GM12878 (cell line): ENCODE measurements at regions not wholly inside any gene's neighbourhood (a gene's known extent, or its start where the extent isn't known, plus 50 kb on each side); places are given as distances from the start of the nearest gene placed in this dataset.

Source experiments
- NR2C1 ChIP-seq: fragments of 450-650 bp; IDR thresholded peaks from 2 replicates; pipeline ENCODE4 v1.6.1; 2017; ENCODE audit warnings: antibody characterized with exemption, mild to moderate bottlenecking, moderate library complexity
- POLR2A ChIP-seq: IDR thresholded peaks from 2 replicates; pipeline ENCODE4 v1.6.1; 2011; ENCODE audit warnings: low read depth, mild to moderate bottlenecking, low read length
- SMC3 ChIP-seq: IDR thresholded peaks from 2 replicates; pipeline ENCODE4 v1.6.1; 2011; ENCODE audit warnings: low read length, improper control_type of control experiment, borderline replicate concordance
- SUZ12 ChIP-seq: fragments of 200-600 bp; sonication (generic); IDR thresholded peaks from one replicate; pipeline ENCODE4 v1.6.1; 2018; ENCODE audit warnings: antibody characterized with exemption, mild to moderate bottlenecking; ENCODE audit not compliant: unreplicated experiment
- TF ChIP-seq, protein P1 (sequence below), 3 experiments: IDR thresholded peaks in 2 of 3; conservative IDR thresholded peaks in 1 of 3; 2 replicates each; pipeline ENCODE4 v1.5.1; 2011; ENCODE audit warnings: low read depth in 3 of 3, low read length in 3 of 3, mild to moderate bottlenecking in 3 of 3, control low read depth in 2 of 3, moderate library complexity in 2 of 3, inconsistent platforms in 1 of 3, mixed read lengths in 1 of 3; ENCODE audit not compliant: control insufficient read depth in 2 of 3, insufficient read depth in 1 of 3; ENCODE audit errors: extremely low read depth in 1 of 3
- TF ChIP-seq, protein P2 (sequence below): IDR thresholded peaks from 2 replicates; pipeline ENCODE4 v1.6.1; 2012; ENCODE audit warnings: low read depth, low read length, improper control_type of control experiment
- TF ChIP-seq, protein P3 (sequence below): IDR thresholded peaks from 2 replicates; pipeline ENCODE4 v1.6.1; 2012; ENCODE audit warnings: low read depth, low read length, improper control_type of control experiment

DNA sequence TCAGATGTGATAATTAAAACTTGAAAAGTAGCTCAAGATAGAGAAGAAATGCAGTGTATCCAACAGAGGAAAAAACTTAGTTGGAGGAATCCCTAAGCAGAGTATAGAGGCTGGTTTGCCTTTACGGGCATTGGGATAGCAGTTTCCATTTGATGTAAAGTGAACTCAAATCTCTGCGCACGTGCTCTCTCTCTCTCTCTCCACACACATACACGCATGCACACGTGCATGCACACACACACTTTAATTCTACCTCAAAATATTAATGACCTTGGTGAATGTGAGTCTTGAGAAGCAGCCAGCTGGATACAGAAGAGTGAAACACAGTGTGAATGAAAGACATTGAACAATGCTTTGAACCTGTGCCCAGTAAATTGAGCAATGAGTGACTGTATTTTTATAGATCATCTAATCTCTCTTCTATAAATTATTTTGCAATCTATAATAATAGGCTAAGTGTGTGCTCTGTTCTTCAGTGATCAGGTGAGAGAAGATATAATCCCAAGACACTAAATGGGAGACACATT is 247.7 kb upstream of the FAM83B start:
- TF ChIP-seq, protein P1, sequence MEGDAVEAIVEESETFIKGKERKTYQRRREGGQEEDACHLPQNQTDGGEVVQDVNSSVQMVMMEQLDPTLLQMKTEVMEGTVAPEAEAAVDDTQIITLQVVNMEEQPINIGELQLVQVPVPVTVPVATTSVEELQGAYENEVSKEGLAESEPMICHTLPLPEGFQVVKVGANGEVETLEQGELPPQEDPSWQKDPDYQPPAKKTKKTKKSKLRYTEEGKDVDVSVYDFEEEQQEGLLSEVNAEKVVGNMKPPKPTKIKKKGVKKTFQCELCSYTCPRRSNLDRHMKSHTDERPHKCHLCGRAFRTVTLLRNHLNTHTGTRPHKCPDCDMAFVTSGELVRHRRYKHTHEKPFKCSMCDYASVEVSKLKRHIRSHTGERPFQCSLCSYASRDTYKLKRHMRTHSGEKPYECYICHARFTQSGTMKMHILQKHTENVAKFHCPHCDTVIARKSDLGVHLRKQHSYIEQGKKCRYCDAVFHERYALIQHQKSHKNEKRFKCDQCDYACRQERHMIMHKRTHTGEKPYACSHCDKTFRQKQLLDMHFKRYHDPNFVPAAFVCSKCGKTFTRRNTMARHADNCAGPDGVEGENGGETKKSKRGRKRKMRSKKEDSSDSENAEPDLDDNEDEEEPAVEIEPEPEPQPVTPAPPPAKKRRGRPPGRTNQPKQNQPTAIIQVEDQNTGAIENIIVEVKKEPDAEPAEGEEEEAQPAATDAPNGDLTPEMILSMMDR (IDR thresholded peaks at IDR 0.05 in 2 of 3, conservative IDR thresholded peaks at IDR 0.05 in 1 of 3; ENCODE audit: control insufficient read depth in 2 of 3, extremely low read depth in 1 of 3, insufficient read depth in 1 of 3, low read depth in 3 of 3, low read length in 3 of 3): no peak
- no peak for TF ChIP-seq POLR2A
- TF ChIP-seq SUZ12: no peak
- TF ChIP-seq SMC3: no peak
- TF ChIP-seq, protein P2, sequence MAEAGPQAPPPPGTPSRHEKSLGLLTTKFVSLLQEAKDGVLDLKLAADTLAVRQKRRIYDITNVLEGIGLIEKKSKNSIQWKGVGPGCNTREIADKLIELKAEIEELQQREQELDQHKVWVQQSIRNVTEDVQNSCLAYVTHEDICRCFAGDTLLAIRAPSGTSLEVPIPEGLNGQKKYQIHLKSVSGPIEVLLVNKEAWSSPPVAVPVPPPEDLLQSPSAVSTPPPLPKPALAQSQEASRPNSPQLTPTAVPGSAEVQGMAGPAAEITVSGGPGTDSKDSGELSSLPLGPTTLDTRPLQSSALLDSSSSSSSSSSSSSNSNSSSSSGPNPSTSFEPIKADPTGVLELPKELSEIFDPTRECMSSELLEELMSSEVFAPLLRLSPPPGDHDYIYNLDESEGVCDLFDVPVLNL: no peak
- no peak for TF ChIP-seq NR2C1
- TF ChIP-seq, protein P3, sequence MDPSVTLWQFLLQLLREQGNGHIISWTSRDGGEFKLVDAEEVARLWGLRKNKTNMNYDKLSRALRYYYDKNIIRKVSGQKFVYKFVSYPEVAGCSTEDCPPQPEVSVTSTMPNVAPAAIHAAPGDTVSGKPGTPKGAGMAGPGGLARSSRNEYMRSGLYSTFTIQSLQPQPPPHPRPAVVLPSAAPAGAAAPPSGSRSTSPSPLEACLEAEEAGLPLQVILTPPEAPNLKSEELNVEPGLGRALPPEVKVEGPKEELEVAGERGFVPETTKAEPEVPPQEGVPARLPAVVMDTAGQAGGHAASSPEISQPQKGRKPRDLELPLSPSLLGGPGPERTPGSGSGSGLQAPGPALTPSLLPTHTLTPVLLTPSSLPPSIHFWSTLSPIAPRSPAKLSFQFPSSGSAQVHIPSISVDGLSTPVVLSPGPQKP: no peak
